Stomach (tissue), 4 donors: ENCODE measurements at regions not wholly inside any gene's neighbourhood (a gene's known extent, or its start where the extent isn't known, plus 50 kb on each side); places are given as distances from the start of the nearest gene placed in this dataset.

Source experiments
- CTCF ChIP-seq, 7 experiments: fragments of 450-650 bp in 4 of 7; fragments of 200-600 bp in 3 of 7; sonication (generic) in 3 of 7; IDR thresholded peaks; one replicate each; pipeline ENCODE4 v1.5.1; 2016 to 2019; ENCODE audit warnings: antibody characterized with exemption in 7 of 7, control low read depth in 2 of 7, mild to moderate bottlenecking in 1 of 7
- POLR2AphosphoS5 ChIP-seq, 3 donors: sonication (generic); formaldehyde crosslinking; IDR thresholded peaks; one replicate each; pipeline ENCODE4 v1.6.1; 2016; ENCODE audit warnings: antibody characterized with exemption in 3 of 3

GRCh38 chr12:22826026-22826425, 201.1 kb downstream of the ETNK1 start:
- TF ChIP-seq CTCF (IDR thresholded peaks at IDR 0.05), result no peak
- TF ChIP-seq POLR2AphosphoS5 (IDR thresholded peaks at IDR 0.05), result no peak
